ENCODE measurements at regions not wholly inside any gene's neighbourhood (a gene's known extent, or its start where the extent isn't known, plus 50 kb on each side); places are given as distances from the start of the nearest gene placed in this dataset.

DNA sequence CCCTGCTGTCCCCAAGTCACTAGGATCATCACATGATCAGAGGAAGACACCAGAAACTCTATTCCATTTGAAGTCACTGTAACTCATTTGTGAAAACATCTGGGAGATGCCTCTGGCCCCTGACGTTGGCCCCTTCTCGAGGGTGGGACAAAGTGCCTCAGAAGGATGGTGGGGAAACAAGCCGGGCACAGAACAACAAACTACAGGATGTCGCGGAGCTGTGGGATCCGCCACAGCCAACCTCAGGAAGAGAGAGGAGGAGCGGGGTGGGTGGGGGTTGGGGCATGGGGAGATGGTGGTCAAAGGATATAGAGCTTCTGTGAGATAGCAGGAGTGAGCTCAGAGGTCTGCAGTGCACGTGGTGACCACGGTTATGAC is 265.6 kb upstream of the TCERG1L start:
- TF ChIP-seq, protein P1, sequence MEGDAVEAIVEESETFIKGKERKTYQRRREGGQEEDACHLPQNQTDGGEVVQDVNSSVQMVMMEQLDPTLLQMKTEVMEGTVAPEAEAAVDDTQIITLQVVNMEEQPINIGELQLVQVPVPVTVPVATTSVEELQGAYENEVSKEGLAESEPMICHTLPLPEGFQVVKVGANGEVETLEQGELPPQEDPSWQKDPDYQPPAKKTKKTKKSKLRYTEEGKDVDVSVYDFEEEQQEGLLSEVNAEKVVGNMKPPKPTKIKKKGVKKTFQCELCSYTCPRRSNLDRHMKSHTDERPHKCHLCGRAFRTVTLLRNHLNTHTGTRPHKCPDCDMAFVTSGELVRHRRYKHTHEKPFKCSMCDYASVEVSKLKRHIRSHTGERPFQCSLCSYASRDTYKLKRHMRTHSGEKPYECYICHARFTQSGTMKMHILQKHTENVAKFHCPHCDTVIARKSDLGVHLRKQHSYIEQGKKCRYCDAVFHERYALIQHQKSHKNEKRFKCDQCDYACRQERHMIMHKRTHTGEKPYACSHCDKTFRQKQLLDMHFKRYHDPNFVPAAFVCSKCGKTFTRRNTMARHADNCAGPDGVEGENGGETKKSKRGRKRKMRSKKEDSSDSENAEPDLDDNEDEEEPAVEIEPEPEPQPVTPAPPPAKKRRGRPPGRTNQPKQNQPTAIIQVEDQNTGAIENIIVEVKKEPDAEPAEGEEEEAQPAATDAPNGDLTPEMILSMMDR (conservative IDR thresholded peaks at IDR 0.05; ENCODE audit: low read depth, low read length), result no peak
- TF ChIP-seq EZH2 (IDR thresholded peaks at IDR 0.05; ENCODE audit: borderline replicate concordance, low read depth, low read length, poor library complexity, severe bottlenecking), result no peak
